ENCODE measurements at regions not wholly inside any gene's neighbourhood (a gene's known extent, or its start where the extent isn't known, plus 50 kb on each side); places are given as distances from the start of the nearest gene placed in this dataset.

GRCh38 chr6:125546841-125547251, 202.6 kb upstream of the HEY2 start:
- DNase-seq (ENCODE audit: low read depth), result peak; percentile 13
- no peak overlapping the region for H3K4me3 ChIP-seq (ENCODE audit: low read depth, low read length)
- no peak for TF ChIP-seq CTCF (IDR thresholded peaks at IDR 0.05; ENCODE audit: control insufficient read depth, extremely low read depth, insufficient read depth)

GRCh38 chr6:125547381-125547780, 202.1 kb upstream of the HEY2 start:
- no peak for DNase-seq (ENCODE audit: low read depth)
- no peak for TF ChIP-seq CTCF (IDR thresholded peaks at IDR 0.05; ENCODE audit: control insufficient read depth, extremely low read depth, insufficient read depth)

GRCh38 chr6:125549202-125549884, 200.1 kb upstream of the HEY2 start:
- TF ChIP-seq CTCF (IDR thresholded peaks at IDR 0.05; ENCODE audit: control insufficient read depth, extremely low read depth, insufficient read depth), result no peak
- no peak overlapping the region for H3K4me3 ChIP-seq (ENCODE audit: low read depth, low read length)
- no peak for DNase-seq (ENCODE audit: low read depth)

More at GRCh38 chr6:125547381-125547780, 202.1 kb upstream of the HEY2 start:
- no peak overlapping the region for H3K4me3 ChIP-seq (ENCODE audit: low read depth, low read length)

- DNase-seq (ENCODE audit: low read depth), result no peak
- TF ChIP-seq CTCF (IDR thresholded peaks at IDR 0.05; ENCODE audit: control insufficient read depth, extremely low read depth, insufficient read depth), result no peak
- no peak overlapping the region for H3K4me3 ChIP-seq (ENCODE audit: low read depth, low read length)
Observed at GRCh38 chr6:125550892-125551291, 198.5 kb upstream of the HEY2 start.

- H3K4me3 ChIP-seq (ENCODE audit: low read depth, low read length), result no peak overlapping the region
- DNase-seq (ENCODE audit: low read depth), result no peak
- no peak for TF ChIP-seq CTCF (IDR thresholded peaks at IDR 0.05; ENCODE audit: control insufficient read depth, extremely low read depth, insufficient read depth)
Observed at GRCh38 chr6:125552819-125553218, 196.6 kb upstream of the HEY2 start.

GRCh38 chr6:125554456-125554855, 195.0 kb upstream of the HEY2 start:
- no peak for DNase-seq (ENCODE audit: low read depth)
- TF ChIP-seq CTCF (IDR thresholded peaks at IDR 0.05; ENCODE audit: control insufficient read depth, extremely low read depth, insufficient read depth), result no peak
- H3K4me3 ChIP-seq (ENCODE audit: low read depth, low read length), result no peak overlapping the region
